ENCODE measurements at regions not wholly inside any gene's neighbourhood (a gene's known extent, or its start where the extent isn't known, plus 50 kb on each side); places are given as distances from the start of the nearest gene placed in this dataset.
A peak's percentile ranks its signal among the peaks of the same experiment; 100 is the strongest.

DNA sequence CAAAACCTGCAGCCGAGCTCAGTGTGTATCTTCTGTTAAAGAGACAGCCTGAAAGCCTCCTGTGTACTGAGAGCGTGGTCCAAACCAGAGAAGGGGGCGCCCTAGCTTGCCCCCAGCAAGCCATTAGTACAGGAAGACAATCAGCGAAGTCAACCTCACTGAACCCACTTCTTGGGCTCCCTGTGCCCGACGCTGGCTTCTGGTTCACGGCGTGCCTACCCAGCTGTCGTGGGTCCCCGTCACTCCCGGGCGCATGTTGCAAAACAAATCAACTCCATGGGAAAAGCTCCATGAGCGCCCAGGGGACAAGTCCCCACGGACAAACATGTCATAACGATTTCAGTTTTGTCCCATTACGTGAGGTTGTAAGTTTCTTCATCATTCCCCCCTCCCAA lies 326.9 kb downstream of the SH3GL2 start:
- Histone ChIP-seq H3K4me1 (ENCODE audit: control insufficient read depth, extremely low read depth, insufficient read depth, low read length) (no peaks in the 10 kb centered on the region), H3K9ac (ENCODE audit: insufficient read depth, low read length) (no peak overlapping the region), H4K20me1 (ENCODE audit: control insufficient read depth, extremely low read depth, insufficient read depth, low read length) (no peaks in the 10 kb centered on the region), H2AFZ (ENCODE audit: low read length) (no peak overlapping the region), H3K79me2 (ENCODE audit: control insufficient read depth, insufficient read depth, low read length) (no peaks in the 10 kb centered on the region), H3K27me3 (ENCODE audit: control insufficient read depth, insufficient read depth, low read length) (peaks cover 12% of the 10 kb centered on the region), H3K9me3 (ENCODE audit: control insufficient read depth, insufficient read depth, low read depth, low read length) (no peaks in the 10 kb centered on the region), H3K4me3 (replicated peaks in 1 of 4; ENCODE audit: control extremely low read depth in 1 of 4, insufficient read depth in 1 of 4, low read depth in 3 of 4, low read length in 4 of 4) (no peak overlapping the region), H3K4me2 (ENCODE audit: extremely low read depth, insufficient read depth, low read length) (no peak overlapping the region), H3K27ac (ENCODE audit: insufficient read depth, low read length) (no peak overlapping the region), H3K36me3 (ENCODE audit: control insufficient read depth, insufficient read depth, low read length) (no peaks in the 10 kb centered on the region)
- no peak for DNase-seq (ENCODE audit: low read depth in 2 of 2)
- TF ChIP-seq EZH2 (IDR thresholded peaks at IDR 0.05; ENCODE audit: low read length, missing control alignments): no peak
- TF ChIP-seq, protein P1, sequence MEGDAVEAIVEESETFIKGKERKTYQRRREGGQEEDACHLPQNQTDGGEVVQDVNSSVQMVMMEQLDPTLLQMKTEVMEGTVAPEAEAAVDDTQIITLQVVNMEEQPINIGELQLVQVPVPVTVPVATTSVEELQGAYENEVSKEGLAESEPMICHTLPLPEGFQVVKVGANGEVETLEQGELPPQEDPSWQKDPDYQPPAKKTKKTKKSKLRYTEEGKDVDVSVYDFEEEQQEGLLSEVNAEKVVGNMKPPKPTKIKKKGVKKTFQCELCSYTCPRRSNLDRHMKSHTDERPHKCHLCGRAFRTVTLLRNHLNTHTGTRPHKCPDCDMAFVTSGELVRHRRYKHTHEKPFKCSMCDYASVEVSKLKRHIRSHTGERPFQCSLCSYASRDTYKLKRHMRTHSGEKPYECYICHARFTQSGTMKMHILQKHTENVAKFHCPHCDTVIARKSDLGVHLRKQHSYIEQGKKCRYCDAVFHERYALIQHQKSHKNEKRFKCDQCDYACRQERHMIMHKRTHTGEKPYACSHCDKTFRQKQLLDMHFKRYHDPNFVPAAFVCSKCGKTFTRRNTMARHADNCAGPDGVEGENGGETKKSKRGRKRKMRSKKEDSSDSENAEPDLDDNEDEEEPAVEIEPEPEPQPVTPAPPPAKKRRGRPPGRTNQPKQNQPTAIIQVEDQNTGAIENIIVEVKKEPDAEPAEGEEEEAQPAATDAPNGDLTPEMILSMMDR (conservative IDR thresholded peaks at IDR 0.05 in 1 of 2, IDR thresholded peaks at IDR 0.05 in 1 of 2; ENCODE audit: low read depth in 1 of 2, low read length in 2 of 2): no peak

DNA sequence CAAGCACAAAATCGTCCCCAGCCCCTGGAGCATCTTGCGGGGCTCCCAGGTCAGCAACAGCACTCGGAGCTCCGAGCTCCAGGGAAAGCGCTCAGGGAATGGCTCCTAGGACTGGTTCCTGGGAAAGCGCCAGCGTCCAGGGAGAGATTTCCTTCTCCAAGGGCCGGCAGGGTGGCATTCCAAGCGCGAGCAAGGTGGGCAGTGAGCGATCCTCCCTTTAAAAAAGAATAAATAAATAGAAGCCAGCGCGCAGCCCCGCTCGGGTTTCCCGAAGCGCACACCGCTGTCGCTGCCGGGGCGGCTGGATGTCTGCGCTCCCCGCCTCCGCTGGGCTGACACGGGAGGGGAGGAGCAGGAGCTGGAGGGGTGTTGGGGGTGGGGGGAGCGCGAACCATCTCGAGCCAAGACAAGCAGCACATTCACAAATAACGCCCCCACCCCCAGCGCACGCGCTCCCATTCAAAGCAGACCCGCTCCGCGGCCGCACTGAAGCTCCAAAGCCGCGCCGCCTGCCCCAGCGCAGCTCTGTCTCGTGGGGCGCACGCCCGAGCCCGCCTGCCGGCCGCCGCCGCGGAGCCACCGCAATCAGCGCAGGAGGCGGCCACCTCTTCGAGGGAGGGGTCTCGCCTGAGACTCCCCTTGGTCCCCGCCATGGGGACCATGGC lies 327.4 kb downstream of the SH3GL2 start:
- no peaks in the 10 kb centered on the region for H3K79me2 ChIP-seq (ENCODE audit: control insufficient read depth, insufficient read depth, low read length)
- no peak for DNase-seq (ENCODE audit: low read depth in 2 of 2)
- no peak overlapping the region for H3K27ac ChIP-seq (ENCODE audit: insufficient read depth, low read length)
- no peaks in the 10 kb centered on the region for H3K4me1 ChIP-seq (ENCODE audit: control insufficient read depth, extremely low read depth, insufficient read depth, low read length)
- H3K9ac ChIP-seq (ENCODE audit: insufficient read depth, low read length): no peak overlapping the region
- TF ChIP-seq, protein P1 (conservative IDR thresholded peaks at IDR 0.05 in 1 of 2, IDR thresholded peaks at IDR 0.05 in 1 of 2; ENCODE audit: low read depth in 1 of 2, low read length in 2 of 2): no peak
- TF ChIP-seq EZH2 (IDR thresholded peaks at IDR 0.05; ENCODE audit: low read length, missing control alignments): no peak
- H3K36me3 ChIP-seq (ENCODE audit: control insufficient read depth, insufficient read depth, low read length): no peaks in the 10 kb centered on the region
- H3K9me3 ChIP-seq (ENCODE audit: control insufficient read depth, insufficient read depth, low read depth, low read length): no peaks in the 10 kb centered on the region
- peaks cover 12% of the 10 kb centered on the region for H3K27me3 ChIP-seq (ENCODE audit: control insufficient read depth, insufficient read depth, low read length)
- H3K4me3 ChIP-seq (replicated peaks in 1 of 4; ENCODE audit: control extremely low read depth in 1 of 4, insufficient read depth in 1 of 4, low read depth in 3 of 4, low read length in 4 of 4): no peak overlapping the region
- H4K20me1 ChIP-seq (ENCODE audit: control insufficient read depth, extremely low read depth, insufficient read depth, low read length): no peaks in the 10 kb centered on the region
- H2AFZ ChIP-seq (ENCODE audit: low read length): no peak overlapping the region
- no peak overlapping the region for H3K4me2 ChIP-seq (ENCODE audit: extremely low read depth, insufficient read depth, low read length)

GRCh38 chr9:17906841-17907778 lies 328.2 kb downstream of the SH3GL2 start:
- Histone ChIP-seq H3K4me3 (replicated peaks in 1 of 4; ENCODE audit: control extremely low read depth in 1 of 4, insufficient read depth in 1 of 4, low read depth in 3 of 4, low read length in 4 of 4) (no peak overlapping the region), H3K4me2 (ENCODE audit: extremely low read depth, insufficient read depth, low read length) (no peak overlapping the region)
- TF ChIP-seq, protein P1 (conservative IDR thresholded peaks at IDR 0.05 in 1 of 2, IDR thresholded peaks at IDR 0.05 in 1 of 2; ENCODE audit: low read depth in 1 of 2, low read length in 2 of 2): no peak
- TF ChIP-seq EZH2 (IDR thresholded peaks at IDR 0.05; ENCODE audit: low read length, missing control alignments): peak; percentile 52

More at GRCh38 chr9:17906841-17907778, 328.2 kb downstream of the SH3GL2 start:
- no peaks in the 10 kb centered on the region for H3K36me3 ChIP-seq (ENCODE audit: control insufficient read depth, insufficient read depth, low read length)
- H4K20me1 ChIP-seq (ENCODE audit: control insufficient read depth, extremely low read depth, insufficient read depth, low read length): no peaks in the 10 kb centered on the region
- H3K79me2 ChIP-seq (ENCODE audit: control insufficient read depth, insufficient read depth, low read length): no peaks in the 10 kb centered on the region
- H3K9ac ChIP-seq (ENCODE audit: insufficient read depth, low read length): no peak overlapping the region
- H3K9me3 ChIP-seq (ENCODE audit: control insufficient read depth, insufficient read depth, low read depth, low read length): no peaks in the 10 kb centered on the region
- no peaks in the 10 kb centered on the region for H3K4me1 ChIP-seq (ENCODE audit: control insufficient read depth, extremely low read depth, insufficient read depth, low read length)
- H3K27ac ChIP-seq (ENCODE audit: insufficient read depth, low read length): no peak overlapping the region
- peaks cover 12% of the 10 kb centered on the region for H3K27me3 ChIP-seq (ENCODE audit: control insufficient read depth, insufficient read depth, low read length)
- no peak for DNase-seq (ENCODE audit: low read depth in 2 of 2)
- H2AFZ ChIP-seq (ENCODE audit: low read length): no peak overlapping the region
